ENCODE measurements at regions not wholly inside any gene's neighbourhood (a gene's known extent, or its start where the extent isn't known, plus 50 kb on each side); places are given as distances from the start of the nearest gene placed in this dataset.

DNA sequence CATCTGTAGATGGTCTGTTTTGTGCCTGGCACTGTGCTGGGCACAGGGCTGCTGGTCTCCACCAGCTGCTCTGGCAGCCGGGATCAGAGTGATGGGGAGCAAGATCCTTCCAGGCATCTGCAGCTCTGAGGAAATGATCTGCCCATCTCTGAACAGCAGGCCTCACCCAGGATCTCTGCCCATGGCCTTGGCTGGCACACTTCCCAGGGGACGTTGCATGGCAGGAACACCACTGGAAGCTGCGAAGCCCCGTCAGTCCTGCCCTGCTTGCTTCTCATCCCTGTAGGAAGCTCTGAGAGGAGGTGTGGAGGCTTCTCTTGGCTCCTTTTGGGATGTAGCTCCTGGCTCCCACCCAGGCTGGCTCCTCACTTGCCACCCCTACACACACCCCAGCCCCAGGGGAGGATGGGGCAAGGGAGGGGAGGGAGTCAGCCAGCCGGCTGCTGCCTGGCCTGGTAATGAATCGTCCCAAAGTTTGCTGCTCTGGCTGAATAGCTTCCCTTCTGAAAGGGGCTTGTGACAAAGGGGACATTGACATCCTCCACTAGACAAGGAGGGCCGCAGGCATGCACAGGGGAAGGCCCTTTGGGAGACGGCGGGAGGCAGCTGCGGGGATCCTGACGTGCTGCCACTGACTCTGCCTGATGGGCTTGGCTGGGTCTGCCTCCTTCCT lies 108.9 kb downstream of the VEGFA start:
- Mint-ChIP-seq H3K27me3 (no peaks in the 10 kb centered on the region), H3K4me3 (no peak overlapping the region), H3K4me1 (no peaks in the 10 kb centered on the region), H3K9me3 (ENCODE audit: insufficient read depth) (no peaks in the 10 kb centered on the region), H3K27ac (no peak overlapping the region)
- no peaks in the 10 kb centered on the region for H4K20me1 ChIP-seq (ENCODE audit: control insufficient read depth, insufficient read depth, low read length, poor library complexity, severe bottlenecking)
- POLR2A ChIA-PET, result no interaction called here
- no peaks in the 10 kb centered on the region for H3K36me3 ChIP-seq (replicated peaks in 1 of 2; ENCODE audit: control extremely low read depth in 1 of 2, control insufficient read depth in 1 of 2, extremely low read depth in 1 of 2, insufficient read depth in 2 of 2, low read length in 1 of 2)
- ATAC-seq (ENCODE audit: low read depth) (no peak), DNase-seq (no peak)
- TF ChIP-seq, protein P1, sequence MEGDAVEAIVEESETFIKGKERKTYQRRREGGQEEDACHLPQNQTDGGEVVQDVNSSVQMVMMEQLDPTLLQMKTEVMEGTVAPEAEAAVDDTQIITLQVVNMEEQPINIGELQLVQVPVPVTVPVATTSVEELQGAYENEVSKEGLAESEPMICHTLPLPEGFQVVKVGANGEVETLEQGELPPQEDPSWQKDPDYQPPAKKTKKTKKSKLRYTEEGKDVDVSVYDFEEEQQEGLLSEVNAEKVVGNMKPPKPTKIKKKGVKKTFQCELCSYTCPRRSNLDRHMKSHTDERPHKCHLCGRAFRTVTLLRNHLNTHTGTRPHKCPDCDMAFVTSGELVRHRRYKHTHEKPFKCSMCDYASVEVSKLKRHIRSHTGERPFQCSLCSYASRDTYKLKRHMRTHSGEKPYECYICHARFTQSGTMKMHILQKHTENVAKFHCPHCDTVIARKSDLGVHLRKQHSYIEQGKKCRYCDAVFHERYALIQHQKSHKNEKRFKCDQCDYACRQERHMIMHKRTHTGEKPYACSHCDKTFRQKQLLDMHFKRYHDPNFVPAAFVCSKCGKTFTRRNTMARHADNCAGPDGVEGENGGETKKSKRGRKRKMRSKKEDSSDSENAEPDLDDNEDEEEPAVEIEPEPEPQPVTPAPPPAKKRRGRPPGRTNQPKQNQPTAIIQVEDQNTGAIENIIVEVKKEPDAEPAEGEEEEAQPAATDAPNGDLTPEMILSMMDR (IDR thresholded peaks at IDR 0.05), result no peak
- TF ChIP-seq EZH2 (IDR thresholded peaks at IDR 0.05; ENCODE audit: borderline replicate concordance, insufficient read depth, low read depth, low read length, poor library complexity, severe bottlenecking), result no peak
- peaks cover 0 to 2% of the 10 kb centered on the region in 2 donors for H3K4me1 ChIP-seq (ENCODE audit: control insufficient read depth in 2 of 2, insufficient read depth in 2 of 2, low read length in 2 of 2)
- H3K79me2 ChIP-seq (ENCODE audit: control insufficient read depth, insufficient read depth, low read length), result no peaks in the 10 kb centered on the region
- H2AFZ ChIP-seq (ENCODE audit: insufficient read depth, low read depth, low read length, poor library complexity, severe bottlenecking), result no peak overlapping the region
- intact Hi-C loops (cut with micrococcal nuclease), result no loop called here
- H3K27ac ChIP-seq (ENCODE audit: low read length in 2 of 2), result no peak overlapping the region
- WGBS (ENCODE audit: insufficient coverage), result 88% methylated on average over 8 of the region's 11 CpGs
- H3K9ac ChIP-seq (ENCODE audit: low read length), result no peak overlapping the region
- H3K9me3 ChIP-seq (ENCODE audit: control extremely low read depth in 1 of 3, control insufficient read depth in 2 of 3, insufficient read depth in 1 of 3, low read length in 2 of 3), result peaks cover 0 to 4% (median 0%) of the 10 kb centered on the region in 3 donors
- no peaks in the 10 kb centered on the region for H3K27me3 ChIP-seq (replicated peaks in 1 of 4; ENCODE audit: control extremely low read depth in 1 of 4, control insufficient read depth in 3 of 4, insufficient read depth in 4 of 4, low read length in 3 of 4)
- no peak overlapping the region for H3K4me3 ChIP-seq (ENCODE audit: control extremely low read depth in 1 of 5, extremely low read depth in 1 of 5, insufficient read depth in 1 of 5, low read depth in 2 of 5, low read length in 4 of 5)
- CTCF ChIA-PET, result no interaction called here
- H3K4me2 ChIP-seq (replicated peaks; ENCODE audit: low read depth, low read length, poor library complexity, severe bottlenecking), result no peak overlapping the region

GRCh38 chr6:43878127-43878634 lies 108.2 kb downstream of the VEGFA start:
- Mint-ChIP-seq H3K27me3 (no peaks in the 10 kb centered on the region), H3K27ac (no peak overlapping the region), H3K4me1 (no peaks in the 10 kb centered on the region), H3K9me3 (ENCODE audit: insufficient read depth) (no peaks in the 10 kb centered on the region), H3K4me3 (no peak overlapping the region)
- DNase-seq, result no peak
- Histone ChIP-seq H3K9me3 (ENCODE audit: control extremely low read depth in 1 of 3, control insufficient read depth in 2 of 3, insufficient read depth in 1 of 3, low read length in 2 of 3) (peaks cover 0 to 4% (median 0%) of the 10 kb centered on the region in 3 donors), H3K36me3 (replicated peaks in 1 of 2; ENCODE audit: control extremely low read depth in 1 of 2, control insufficient read depth in 1 of 2, extremely low read depth in 1 of 2, insufficient read depth in 2 of 2, low read length in 1 of 2) (no peaks in the 10 kb centered on the region), H4K20me1 (ENCODE audit: control insufficient read depth, insufficient read depth, low read length, poor library complexity, severe bottlenecking) (no peaks in the 10 kb centered on the region), H3K4me2 (replicated peaks; ENCODE audit: low read depth, low read length, poor library complexity, severe bottlenecking) (no peak overlapping the region), H3K27me3 (replicated peaks in 1 of 4; ENCODE audit: control extremely low read depth in 1 of 4, control insufficient read depth in 3 of 4, insufficient read depth in 4 of 4, low read length in 3 of 4) (no peaks in the 10 kb centered on the region), H3K79me2 (ENCODE audit: control insufficient read depth, insufficient read depth, low read length) (no peaks in the 10 kb centered on the region), H3K4me1 (ENCODE audit: control insufficient read depth in 2 of 2, insufficient read depth in 2 of 2, low read length in 2 of 2) (no peaks in the 10 kb centered on the region), H3K27ac (ENCODE audit: low read length in 2 of 2) (no peak overlapping the region), H3K4me3 (ENCODE audit: control extremely low read depth in 1 of 5, extremely low read depth in 1 of 5, insufficient read depth in 1 of 5, low read depth in 2 of 5, low read length in 4 of 5) (no peak overlapping the region), H2AFZ (ENCODE audit: insufficient read depth, low read depth, low read length, poor library complexity, severe bottlenecking) (no peak overlapping the region), H3K9ac (ENCODE audit: low read length) (no peak overlapping the region)
- WGBS (ENCODE audit: insufficient coverage), result 90% methylated on average over 6 of the region's 8 CpGs
- CTCF ChIA-PET, result no interaction called here
- TF ChIP-seq, protein P1 (IDR thresholded peaks at IDR 0.05), result no peak
- TF ChIP-seq EZH2 (IDR thresholded peaks at IDR 0.05; ENCODE audit: borderline replicate concordance, insufficient read depth, low read depth, low read length, poor library complexity, severe bottlenecking), result no peak
- intact Hi-C loops (cut with micrococcal nuclease), result no loop called here
- POLR2A ChIA-PET, result no interaction called here
- no peak for ATAC-seq (ENCODE audit: low read depth)

Measured in B cell (primary cell).